ENCODE measurements at regions not wholly inside any gene's neighbourhood (a gene's known extent, or its start where the extent isn't known, plus 50 kb on each side); places are given as distances from the start of the nearest gene placed in this dataset.
"Not testable (repeated sequence)": the region's sequence is repeated elsewhere in the genome, so short reads cannot be mapped to it uniquely, and the experiment has no call there.

- no peak overlapping the region for H3K4me2 ChIP-seq (ENCODE audit: low read length)
- TF ChIP-seq CTCF (IDR thresholded peaks at IDR 0.05; ENCODE audit: low read length) (no peak), EZH2 (IDR thresholded peaks at IDR 0.05; ENCODE audit: borderline replicate concordance, low read length) (no peak)
Measured at GRCh38 chr2:220377482-220378155, 750.2 kb downstream of the SLC4A3 start.

GRCh38 chr2:220387758-220388157 is 760.3 kb downstream of the SLC4A3 start:
- H3K79me2 ChIP-seq (ENCODE audit: insufficient read depth, low read length); H3K9ac ChIP-seq (ENCODE audit: low read length); H3K36me3 ChIP-seq (ENCODE audit: insufficient read depth, low read length); H3K27ac ChIP-seq (ENCODE audit: low read depth, low read length, poor library complexity, severe bottlenecking); H3F3A ChIP-seq (ENCODE audit: insufficient read depth, low read length); H3K4me3 ChIP-seq (ENCODE audit: low read depth, low read length, poor library complexity, severe bottlenecking); H3K4me1 ChIP-seq (ENCODE audit: insufficient read depth, low read length, severe bottlenecking); H3K4me2 ChIP-seq (ENCODE audit: low read length); H3K9me2 ChIP-seq (ENCODE audit: low read depth, low read length); H3K9me3 ChIP-seq (ENCODE audit: low read length); H2AFZ ChIP-seq (ENCODE audit: low read length); H3K27me3 ChIP-seq (ENCODE audit: insufficient read depth, low read length); H4K20me1 ChIP-seq (ENCODE audit: insufficient read depth, low read length): not testable (repeated sequence)

More at GRCh38 chr2:220377482-220378155, 750.2 kb downstream of the SLC4A3 start:
- Histone ChIP-seq H3K4me1 (ENCODE audit: insufficient read depth, low read length, severe bottlenecking) (no peaks in the 10 kb centered on the region), H3F3A (ENCODE audit: insufficient read depth, low read length) (no peaks in the 10 kb centered on the region), H3K36me3 (ENCODE audit: insufficient read depth, low read length) (no peaks in the 10 kb centered on the region), H3K9me3 (ENCODE audit: low read length) (no peaks in the 10 kb centered on the region), H3K9me2 (ENCODE audit: low read depth, low read length) (no peaks in the 10 kb centered on the region), H2AFZ (ENCODE audit: low read length) (no peak overlapping the region), H3K9ac (ENCODE audit: low read length) (no peak overlapping the region), H3K27me3 (ENCODE audit: insufficient read depth, low read length) (no peaks in the 10 kb centered on the region), H4K20me1 (ENCODE audit: insufficient read depth, low read length) (no peaks in the 10 kb centered on the region), H3K27ac (ENCODE audit: low read depth, low read length, poor library complexity, severe bottlenecking) (no peak overlapping the region), H3K79me2 (ENCODE audit: insufficient read depth, low read length) (no peaks in the 10 kb centered on the region), H3K4me3 (ENCODE audit: low read depth, low read length, poor library complexity, severe bottlenecking) (no peak overlapping the region)

GRCh38 chr2:220393711-220394110 is 766.3 kb downstream of the SLC4A3 start:
- Histone ChIP-seq H3K4me3 (ENCODE audit: low read depth, low read length, poor library complexity, severe bottlenecking) (no peak overlapping the region), H3K9me3 (ENCODE audit: low read length) (no peaks in the 10 kb centered on the region), H4K20me1 (ENCODE audit: insufficient read depth, low read length) (no peaks in the 10 kb centered on the region), H3F3A (ENCODE audit: insufficient read depth, low read length) (no peaks in the 10 kb centered on the region), H3K27ac (ENCODE audit: low read depth, low read length, poor library complexity, severe bottlenecking) (no peak overlapping the region), H3K79me2 (ENCODE audit: insufficient read depth, low read length) (no peaks in the 10 kb centered on the region), H3K9me2 (ENCODE audit: low read depth, low read length) (no peaks in the 10 kb centered on the region), H3K9ac (ENCODE audit: low read length) (no peak overlapping the region), H3K4me2 (ENCODE audit: low read length) (no peak overlapping the region), H2AFZ (ENCODE audit: low read length) (no peak overlapping the region), H3K27me3 (ENCODE audit: insufficient read depth, low read length) (no peaks in the 10 kb centered on the region), H3K36me3 (ENCODE audit: insufficient read depth, low read length) (no peaks in the 10 kb centered on the region), H3K4me1 (ENCODE audit: insufficient read depth, low read length, severe bottlenecking) (no peaks in the 10 kb centered on the region)
- no peak for TF ChIP-seq EZH2 (IDR thresholded peaks at IDR 0.05; ENCODE audit: borderline replicate concordance, low read length)
- no peak for TF ChIP-seq CTCF (IDR thresholded peaks at IDR 0.05; ENCODE audit: low read length)

GRCh38 chr2:220394433-220394832 is 767.0 kb downstream of the SLC4A3 start:
- no peaks in the 10 kb centered on the region for H3K27me3 ChIP-seq (ENCODE audit: insufficient read depth, low read length)
- TF ChIP-seq EZH2 (IDR thresholded peaks at IDR 0.05; ENCODE audit: borderline replicate concordance, low read length) (no peak), CTCF (IDR thresholded peaks at IDR 0.05; ENCODE audit: low read length) (no peak)
- no peak overlapping the region for H3K9ac ChIP-seq (ENCODE audit: low read length)
- no peaks in the 10 kb centered on the region for H3K9me3 ChIP-seq (ENCODE audit: low read length)
- H2AFZ ChIP-seq (ENCODE audit: low read length), result no peak overlapping the region
- no peaks in the 10 kb centered on the region for H3K4me1 ChIP-seq (ENCODE audit: insufficient read depth, low read length, severe bottlenecking)
- no peak overlapping the region for H3K4me2 ChIP-seq (ENCODE audit: low read length)
- H3K36me3 ChIP-seq (ENCODE audit: insufficient read depth, low read length), result no peaks in the 10 kb centered on the region
- no peaks in the 10 kb centered on the region for H3K79me2 ChIP-seq (ENCODE audit: insufficient read depth, low read length)
- H3K4me3 ChIP-seq (ENCODE audit: low read depth, low read length, poor library complexity, severe bottlenecking), result no peak overlapping the region
- H3K9me2 ChIP-seq (ENCODE audit: low read depth, low read length), result no peaks in the 10 kb centered on the region
- H4K20me1 ChIP-seq (ENCODE audit: insufficient read depth, low read length), result no peaks in the 10 kb centered on the region
- no peak overlapping the region for H3K27ac ChIP-seq (ENCODE audit: low read depth, low read length, poor library complexity, severe bottlenecking)
- H3F3A ChIP-seq (ENCODE audit: insufficient read depth, low read length), result no peaks in the 10 kb centered on the region

Data from OCI-LY1 (cell line).